Immature natural killer cell (primary cell): ENCODE measurements at regions not wholly inside any gene's neighbourhood (a gene's known extent, or its start where the extent isn't known, plus 50 kb on each side); places are given as distances from the start of the nearest gene placed in this dataset.
"Not testable (repeated sequence)": the region's sequence is repeated elsewhere in the genome, so short reads cannot be mapped to it uniquely, and the experiment has no call there.

Experiments
- DNase-seq, 3 donors: peaks; one replicate each; pipeline ENCODE4 v3.0.0; 2022; ENCODE audit warnings: mixed read lengths in 1 of 3
- H3K27ac Mint-ChIP-seq, 6 donors: one replicate each; pipeline ENCODE4 v1.8.0; 2020; ENCODE audit warnings: mixed read lengths in 6 of 6, mild to moderate bottlenecking in 5 of 6, inconsistent platforms in 4 of 6, moderate library complexity in 3 of 6
- H3K27me3 Mint-ChIP-seq, 3 donors: one replicate each; pipeline ENCODE4 v1.8.0; 2020 to 2021; ENCODE audit warnings: low read depth in 3 of 3, mild to moderate bottlenecking in 3 of 3, mixed read lengths in 3 of 3, moderate library complexity in 3 of 3, inconsistent platforms in 1 of 3
- H3K36me3 Mint-ChIP-seq, 3 donors: one replicate each; pipeline ENCODE4 v1.8.0; 2020; ENCODE audit warnings: mixed read lengths in 3 of 3, inconsistent platforms in 2 of 3, mild to moderate bottlenecking in 2 of 3
- H3K4me1 Mint-ChIP-seq, 2 donors: one replicate each; pipeline ENCODE4 v1.8.0; 2020; ENCODE audit warnings: inconsistent platforms in 2 of 2, mild to moderate bottlenecking in 2 of 2, mixed read lengths in 2 of 2, moderate library complexity in 1 of 2
- H3K4me3 Mint-ChIP-seq, 5 donors: one replicate each; pipeline ENCODE4 v1.8.0; 2020; ENCODE audit warnings: mild to moderate bottlenecking in 5 of 5, mixed read lengths in 5 of 5, inconsistent platforms in 3 of 5, moderate library complexity in 3 of 5
- H3K9me3 Mint-ChIP-seq, 6 donors: one replicate each; pipeline ENCODE4 v1.8.0; 2020; ENCODE audit warnings: mild to moderate bottlenecking in 6 of 6, mixed read lengths in 6 of 6, inconsistent platforms in 4 of 6, moderate library complexity in 3 of 6

GRCh38 chr2:226544596-226545210, 254.9 kb downstream of the IRS1 start:
- H3K9me3 Mint-ChIP-seq, result peaks cover 0 to 11% (median 3%) of the 10 kb centered on the region in 6 donors
- H3K27ac Mint-ChIP-seq, result no peak overlapping the region
- DNase-seq, result no peak
- H3K4me1 Mint-ChIP-seq, result no peaks in the 10 kb centered on the region
- H3K36me3 Mint-ChIP-seq, result no peaks in the 10 kb centered on the region
- H3K27me3 Mint-ChIP-seq, result peaks cover 0 to 3% (median 3%) of the 10 kb centered on the region in 3 donors
- H3K4me3 Mint-ChIP-seq, result no peak overlapping the region

- Mint-ChIP-seq H3K4me3 (no peak overlapping the region), H3K27me3 (no peaks in the 10 kb centered on the region), H3K9me3 (peaks cover 0 to 11% (median 3%) of the 10 kb centered on the region in 6 donors), H3K27ac (no peak overlapping the region), H3K4me1 (no peaks in the 10 kb centered on the region), H3K36me3 (no peaks in the 10 kb centered on the region)
- DNase-seq, result no peak
These were observed 259.2 kb downstream of the IRS1 start for GRCh38 chr2:226540204-226540994.

GRCh38 chr2:226536410-226536809, 263.2 kb downstream of the IRS1 start:
- Mint-ChIP-seq H3K27me3 (peaks cover 0 to 1% (median 0%) of the 10 kb centered on the region in 3 donors), H3K27ac (no peak overlapping the region), H3K4me3 (no peak overlapping the region), H3K9me3 (peaks cover 0 to 6% (median 1%) of the 10 kb centered on the region in 6 donors), H3K36me3 (no peaks in the 10 kb centered on the region), H3K4me1 (no peaks in the 10 kb centered on the region)
- DNase-seq, result no peak

- H3K9me3 Mint-ChIP-seq, H3K27me3 Mint-ChIP-seq, H3K4me3 Mint-ChIP-seq, DNase-seq, H3K36me3 Mint-ChIP-seq, H3K4me1 Mint-ChIP-seq, H3K27ac Mint-ChIP-seq: not testable (repeated sequence)
These were observed 266.6 kb downstream of the IRS1 start for GRCh38 chr2:226532976-226533375.

GRCh38 chr2:226531061-226531810, 268.4 kb downstream of the IRS1 start:
- Mint-ChIP-seq H3K9me3 (peaks cover 0 to 1% (median 0%) of the 10 kb centered on the region in 6 donors), H3K4me3 (no peak overlapping the region), H3K4me1 (no peaks in the 10 kb centered on the region), H3K36me3 (no peaks in the 10 kb centered on the region), H3K27me3 (peaks cover 0 to 1% (median 0%) of the 10 kb centered on the region in 3 donors), H3K27ac (no peak overlapping the region)
- no peak for DNase-seq

GRCh38 chr2:226529556-226529955, 270.1 kb downstream of the IRS1 start:
- DNase-seq, result no peak
- Mint-ChIP-seq H3K36me3 (no peaks in the 10 kb centered on the region), H3K27me3 (peaks cover 0 to 1% (median 0%) of the 10 kb centered on the region in 3 donors), H3K27ac (no peak overlapping the region), H3K9me3 (peaks cover 0 to 1% (median 0%) of the 10 kb centered on the region in 6 donors), H3K4me3 (no peak overlapping the region), H3K4me1 (no peaks in the 10 kb centered on the region)

- no peaks in the 10 kb centered on the region for H3K4me1 Mint-ChIP-seq
- peaks cover 0 to 1% (median 0%) of the 10 kb centered on the region in 6 donors for H3K9me3 Mint-ChIP-seq
- no peaks in the 10 kb centered on the region for H3K27me3 Mint-ChIP-seq
- DNase-seq, result no peak
- H3K27ac Mint-ChIP-seq, result no peak overlapping the region
- H3K4me3 Mint-ChIP-seq, result no peak overlapping the region
- H3K36me3 Mint-ChIP-seq, result no peaks in the 10 kb centered on the region
These were observed 272.9 kb downstream of the IRS1 start for GRCh38 chr2:226526716-226527115.

GRCh38 chr2:226524381-226524843, 275.2 kb downstream of the IRS1 start:
- Mint-ChIP-seq H3K27me3 (peaks cover 0 to 1% (median 0%) of the 10 kb centered on the region in 3 donors), H3K4me1 (no peaks in the 10 kb centered on the region), H3K4me3 (no peak overlapping the region), H3K27ac (no peak overlapping the region), H3K36me3 (no peaks in the 10 kb centered on the region), H3K9me3 (peaks cover 0 to 3% (median 2%) of the 10 kb centered on the region in 6 donors)
- DNase-seq, result no peak

- peaks cover 0 to 3% (median 0%) of the 10 kb centered on the region in 3 donors for H3K27me3 Mint-ChIP-seq
- no peaks in the 10 kb centered on the region for H3K4me1 Mint-ChIP-seq
- DNase-seq, result no peak
- H3K4me3 Mint-ChIP-seq, result no peak overlapping the region
- no peak overlapping the region for H3K27ac Mint-ChIP-seq
- peaks cover 0 to 3% (median 2%) of the 10 kb centered on the region in 6 donors for H3K9me3 Mint-ChIP-seq
- H3K36me3 Mint-ChIP-seq, result no peaks in the 10 kb centered on the region
These were observed 278.9 kb downstream of the IRS1 start for GRCh38 chr2:226520723-226521122.

- Mint-ChIP-seq H3K36me3 (no peaks in the 10 kb centered on the region), H3K27ac (no peak overlapping the region), H3K4me1 (no peaks in the 10 kb centered on the region), H3K4me3 (no peak overlapping the region), H3K27me3 (peaks cover 0 to 4% (median 0%) of the 10 kb centered on the region in 3 donors), H3K9me3 (peaks cover 0 to 3% (median 0%) of the 10 kb centered on the region in 6 donors)
- no peak for DNase-seq
These were observed 284.1 kb downstream of the IRS1 start for GRCh38 chr2:226515344-226516055.

- H3K27ac Mint-ChIP-seq, result no peak overlapping the region
- no peak for DNase-seq
- H3K9me3 Mint-ChIP-seq, result peaks cover 0 to 3% (median 0%) of the 10 kb centered on the region in 6 donors
- no peak overlapping the region for H3K4me3 Mint-ChIP-seq
- H3K36me3 Mint-ChIP-seq, result no peaks in the 10 kb centered on the region
- peaks cover 0 to 3% (median 0%) of the 10 kb centered on the region in 3 donors for H3K27me3 Mint-ChIP-seq
- no peaks in the 10 kb centered on the region for H3K4me1 Mint-ChIP-seq
These were observed 284.7 kb downstream of the IRS1 start for GRCh38 chr2:226514895-226515294.

- Mint-ChIP-seq H3K27me3 (peaks cover 0 to 5% (median 0%) of the 10 kb centered on the region in 3 donors), H3K4me1 (no peaks in the 10 kb centered on the region), H3K9me3 (peaks cover 0 to 4% (median 0%) of the 10 kb centered on the region in 6 donors), H3K4me3 (no peak overlapping the region), H3K27ac (no peak overlapping the region), H3K36me3 (no peaks in the 10 kb centered on the region)
- no peak for DNase-seq
These were observed 288.3 kb downstream of the IRS1 start for GRCh38 chr2:226511311-226511710.

GRCh38 chr2:226508683-226509082, 290.9 kb downstream of the IRS1 start:
- DNase-seq, result no peak
- no peak overlapping the region for H3K27ac Mint-ChIP-seq
- no peak overlapping the region for H3K4me3 Mint-ChIP-seq
- peaks cover 0 to 4% (median 0%) of the 10 kb centered on the region in 3 donors for H3K27me3 Mint-ChIP-seq
- no peaks in the 10 kb centered on the region for H3K36me3 Mint-ChIP-seq
- H3K4me1 Mint-ChIP-seq, result no peaks in the 10 kb centered on the region
- peaks cover 0 to 4% (median 0%) of the 10 kb centered on the region in 6 donors for H3K9me3 Mint-ChIP-seq
